ENCODE measurements at regions not wholly inside any gene's neighbourhood (a gene's known extent, or its start where the extent isn't known, plus 50 kb on each side); places are given as distances from the start of the nearest gene placed in this dataset.

DNA sequence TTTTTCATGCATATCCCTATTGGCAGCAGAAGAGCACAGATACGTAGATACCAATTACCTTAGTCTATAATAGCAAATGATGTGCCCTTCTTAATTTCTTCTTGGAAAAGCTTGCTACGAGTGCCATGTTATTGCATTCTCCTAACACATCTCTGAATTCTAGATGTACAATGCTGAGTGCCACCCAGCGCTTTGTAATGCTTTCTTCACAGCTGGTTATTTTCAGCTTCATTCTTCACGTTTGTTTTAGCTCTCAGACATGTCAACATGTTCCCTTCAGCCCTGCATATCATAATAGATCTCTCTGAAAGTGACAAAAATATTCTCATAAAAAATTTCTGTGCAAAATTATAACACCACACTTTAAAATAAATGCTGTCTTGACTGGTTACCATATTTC is 981.2 kb downstream of the TTLL7 start:
- H3K4me3 ChIP-seq, result no peak overlapping the region
- no peak for DNase-seq
- TF ChIP-seq, protein P1, sequence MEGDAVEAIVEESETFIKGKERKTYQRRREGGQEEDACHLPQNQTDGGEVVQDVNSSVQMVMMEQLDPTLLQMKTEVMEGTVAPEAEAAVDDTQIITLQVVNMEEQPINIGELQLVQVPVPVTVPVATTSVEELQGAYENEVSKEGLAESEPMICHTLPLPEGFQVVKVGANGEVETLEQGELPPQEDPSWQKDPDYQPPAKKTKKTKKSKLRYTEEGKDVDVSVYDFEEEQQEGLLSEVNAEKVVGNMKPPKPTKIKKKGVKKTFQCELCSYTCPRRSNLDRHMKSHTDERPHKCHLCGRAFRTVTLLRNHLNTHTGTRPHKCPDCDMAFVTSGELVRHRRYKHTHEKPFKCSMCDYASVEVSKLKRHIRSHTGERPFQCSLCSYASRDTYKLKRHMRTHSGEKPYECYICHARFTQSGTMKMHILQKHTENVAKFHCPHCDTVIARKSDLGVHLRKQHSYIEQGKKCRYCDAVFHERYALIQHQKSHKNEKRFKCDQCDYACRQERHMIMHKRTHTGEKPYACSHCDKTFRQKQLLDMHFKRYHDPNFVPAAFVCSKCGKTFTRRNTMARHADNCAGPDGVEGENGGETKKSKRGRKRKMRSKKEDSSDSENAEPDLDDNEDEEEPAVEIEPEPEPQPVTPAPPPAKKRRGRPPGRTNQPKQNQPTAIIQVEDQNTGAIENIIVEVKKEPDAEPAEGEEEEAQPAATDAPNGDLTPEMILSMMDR (IDR thresholded peaks at IDR 0.05), result no peak
- no peak for TF ChIP-seq POLR2A (IDR thresholded peaks at IDR 0.05)
- H3K4me1 ChIP-seq, result no peaks in the 10 kb centered on the region
- H3K27me3 ChIP-seq, result no peaks in the 10 kb centered on the region
- no peaks in the 10 kb centered on the region for H3K36me3 ChIP-seq
- intact Hi-C loops (cut with DNase I; ENCODE audit: low total_unique reads), result no loop called here
- no peak overlapping the region for H3K27ac ChIP-seq
- H3K9me3 ChIP-seq, result no peaks in the 10 kb centered on the region

DNA sequence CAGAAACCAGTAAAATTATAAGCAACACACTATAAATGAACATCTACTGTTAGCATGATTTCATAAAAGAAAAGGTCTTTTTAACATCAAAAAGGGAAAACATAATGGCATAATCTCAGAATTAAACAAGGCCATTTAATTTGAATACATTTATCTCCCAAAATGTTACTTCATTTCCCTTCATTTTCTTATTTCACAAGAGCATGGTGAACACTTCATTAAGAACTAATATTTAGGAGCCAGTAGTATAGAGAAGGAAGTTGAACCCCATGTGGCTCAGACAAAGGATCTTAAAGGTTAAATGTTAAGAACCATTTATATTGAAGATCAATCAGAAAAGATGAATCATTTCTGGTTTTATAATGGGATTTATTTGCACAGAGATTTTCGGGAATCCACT is 981.7 kb downstream of the TTLL7 start:
- Histone ChIP-seq H3K27me3 (no peaks in the 10 kb centered on the region), H3K9me3 (no peaks in the 10 kb centered on the region), H3K27ac (no peak overlapping the region), H3K4me1 (no peaks in the 10 kb centered on the region), H3K36me3 (no peaks in the 10 kb centered on the region), H3K4me3 (no peak overlapping the region)
- TF ChIP-seq, protein P1 (IDR thresholded peaks at IDR 0.05), result no peak
- no peak for DNase-seq
- intact Hi-C loops (cut with DNase I; ENCODE audit: low total_unique reads), result no loop called here

- Histone ChIP-seq H3K27me3 (no peaks in the 10 kb centered on the region), H3K4me1 (no peaks in the 10 kb centered on the region), H3K4me3 (no peak overlapping the region), H3K27ac (no peak overlapping the region), H3K9me3 (no peaks in the 10 kb centered on the region), H3K36me3 (no peaks in the 10 kb centered on the region)
- intact Hi-C loops (cut with DNase I; ENCODE audit: low total_unique reads), result no loop called here
- TF ChIP-seq, protein P1 (IDR thresholded peaks at IDR 0.05), result no peak
- no peak for TF ChIP-seq POLR2A (IDR thresholded peaks at IDR 0.05)
- no peak for DNase-seq
These were observed 982.5 kb downstream of the TTLL7 start for GRCh38 chr1:83016354-83016849.

DNA sequence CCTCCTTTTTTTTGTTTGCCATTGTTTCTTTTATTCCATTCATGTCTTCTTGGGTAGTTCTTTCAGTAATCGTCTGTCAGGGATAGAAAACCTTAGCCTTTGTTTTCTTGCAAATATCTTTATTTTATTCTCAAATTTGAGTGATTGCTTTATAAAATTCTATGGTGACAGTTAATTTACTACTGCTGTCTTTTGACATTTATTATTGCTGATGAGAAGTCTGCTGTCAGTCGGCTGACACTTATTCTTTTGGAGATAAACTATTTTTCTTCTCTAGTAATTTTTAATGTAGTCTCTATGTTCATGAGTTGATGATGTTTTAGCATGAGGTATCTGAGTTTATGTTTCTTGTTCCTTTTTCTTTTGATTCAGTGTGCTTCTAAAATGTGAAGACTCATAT is 983.8 kb downstream of the TTLL7 start:
- H3K36me3 ChIP-seq, result no peaks in the 10 kb centered on the region
- H3K27me3 ChIP-seq, result no peaks in the 10 kb centered on the region
- intact Hi-C loops (cut with DNase I; ENCODE audit: low total_unique reads), result no loop called here
- H3K4me1 ChIP-seq, result no peaks in the 10 kb centered on the region
- H3K27ac ChIP-seq, result no peak overlapping the region
- TF ChIP-seq, protein P1 (IDR thresholded peaks at IDR 0.05), result no peak
- no peak for TF ChIP-seq POLR2A (IDR thresholded peaks at IDR 0.05)
- no peaks in the 10 kb centered on the region for H3K9me3 ChIP-seq
- H3K4me3 ChIP-seq, result no peak overlapping the region
- DNase-seq, result no peak

DNA sequence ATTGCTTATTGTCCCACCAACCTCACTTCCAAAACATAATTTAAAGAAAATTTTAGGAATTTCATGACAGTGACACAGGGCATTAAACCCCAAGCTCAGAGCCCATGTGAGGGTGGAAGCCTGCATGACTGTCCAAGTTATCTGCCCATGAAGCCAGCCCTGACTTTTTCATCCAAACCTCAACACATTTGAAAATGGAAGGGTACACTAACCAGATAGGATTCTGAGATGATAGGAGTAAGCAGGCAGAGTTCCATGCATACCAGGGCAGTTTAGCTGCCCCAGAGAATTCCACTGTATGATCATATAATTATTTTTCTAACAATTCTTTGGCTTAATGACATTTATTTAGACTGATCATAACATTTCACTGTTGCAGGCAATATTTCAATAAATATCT is 986.0 kb downstream of the TTLL7 start:
- no peak for DNase-seq
- TF ChIP-seq POLR2A (IDR thresholded peaks at IDR 0.05), result no peak
- TF ChIP-seq, protein P1 (IDR thresholded peaks at IDR 0.05), result no peak
- Histone ChIP-seq H3K36me3 (no peaks in the 10 kb centered on the region), H3K27ac (no peak overlapping the region), H3K4me3 (no peak overlapping the region), H3K9me3 (no peaks in the 10 kb centered on the region), H3K27me3 (no peaks in the 10 kb centered on the region), H3K4me1 (no peaks in the 10 kb centered on the region)
- intact Hi-C loops (cut with DNase I; ENCODE audit: low total_unique reads), result no loop called here

All from uterus (tissue), 3 donors.